Fibroblast of lung (primary cell): ENCODE measurements at regions not wholly inside any gene's neighbourhood (a gene's known extent, or its start where the extent isn't known, plus 50 kb on each side); places are given as distances from the start of the nearest gene placed in this dataset.

Experiments used
- DNase-seq, 2 donors: peaks; one replicate each; pipeline versions ENCODE4 v3.0.0 to v3.0.0-alpha.2; 2010; ENCODE audit warnings: low read depth in 2 of 2
- H2AFZ ChIP-seq: 2 replicates; pipeline ENCODE4 v1.5.1; 2012; ENCODE audit warnings: low read length, control low read depth, inconsistent platforms
- H3K27ac ChIP-seq: 2 replicates; pipeline ENCODE4 v1.5.1; 2011; ENCODE audit warnings: low read length, control low read depth; ENCODE audit not compliant: insufficient read depth
- H3K27me3 ChIP-seq: 2 replicates; pipeline ENCODE4 v1.5.1; 2011; ENCODE audit warnings: mild to moderate bottlenecking, low read length; ENCODE audit not compliant: control insufficient read depth, insufficient read depth
- H3K36me3 ChIP-seq: 2 replicates; pipeline ENCODE4 v1.5.1; 2011; ENCODE audit warnings: low read length; ENCODE audit not compliant: control insufficient read depth, insufficient read depth
- H3K4me1 ChIP-seq: 2 replicates; pipeline ENCODE4 v1.5.1; 2011; ENCODE audit warnings: low read length; ENCODE audit not compliant: control insufficient read depth, insufficient read depth; ENCODE audit errors: extremely low read depth
- H3K4me2 ChIP-seq: 2 replicates; pipeline ENCODE4 v1.5.1; 2011; ENCODE audit warnings: low read length, control low read depth; ENCODE audit not compliant: insufficient read depth; ENCODE audit errors: extremely low read depth
- H3K4me3 ChIP-seq, 4 experiments: fragments of 200-600 bp in 1 of 4; sonication (generic) in 1 of 4; replicated peaks in 1 of 4; 2 replicates each; pipeline ENCODE4 v1.5.1; 2011 to 2016; ENCODE audit warnings: low read length in 4 of 4, low read depth in 3 of 4, mild to moderate bottlenecking in 3 of 4, control low read depth in 2 of 4, inconsistent platforms in 1 of 4, mixed read lengths in 1 of 4; ENCODE audit not compliant: insufficient read depth in 1 of 4; ENCODE audit errors: control extremely low read depth in 1 of 4
- H3K79me2 ChIP-seq: 2 replicates; pipeline ENCODE4 v1.5.1; 2012; ENCODE audit warnings: mild to moderate bottlenecking, low read length, inconsistent platforms; ENCODE audit not compliant: control insufficient read depth, insufficient read depth
- H3K9ac ChIP-seq: 2 replicates; pipeline ENCODE4 v1.5.1; 2011; ENCODE audit warnings: mild to moderate bottlenecking, low read length, control low read depth; ENCODE audit not compliant: insufficient read depth
- H3K9me3 ChIP-seq: 2 replicates; pipeline ENCODE4 v1.5.1; 2012; ENCODE audit warnings: low read depth, low read length; ENCODE audit not compliant: control insufficient read depth, insufficient read depth
- H4K20me1 ChIP-seq: 2 replicates; pipeline ENCODE4 v1.5.1; 2011; ENCODE audit warnings: low read length; ENCODE audit not compliant: control insufficient read depth, insufficient read depth; ENCODE audit errors: extremely low read depth
- EZH2 ChIP-seq: IDR thresholded peaks from 2 replicates; pipeline ENCODE4 v1.5.1; 2012; ENCODE audit warnings: low read length, control low read depth, mild to moderate bottlenecking; ENCODE audit errors: missing control alignments
- TF ChIP-seq, protein P1 (sequence below), 2 donors: IDR thresholded peaks in 1 of 2; conservative IDR thresholded peaks in 1 of 2; 1 replicate in 1 of 2; 2 replicates in 1 of 2; pipeline ENCODE4 v1.5.1; 2011 to 2012; ENCODE audit warnings: low read length in 2 of 2, control low read depth in 1 of 2, inconsistent platforms in 1 of 2, low read depth in 1 of 2, mild to moderate bottlenecking in 1 of 2

DNA sequence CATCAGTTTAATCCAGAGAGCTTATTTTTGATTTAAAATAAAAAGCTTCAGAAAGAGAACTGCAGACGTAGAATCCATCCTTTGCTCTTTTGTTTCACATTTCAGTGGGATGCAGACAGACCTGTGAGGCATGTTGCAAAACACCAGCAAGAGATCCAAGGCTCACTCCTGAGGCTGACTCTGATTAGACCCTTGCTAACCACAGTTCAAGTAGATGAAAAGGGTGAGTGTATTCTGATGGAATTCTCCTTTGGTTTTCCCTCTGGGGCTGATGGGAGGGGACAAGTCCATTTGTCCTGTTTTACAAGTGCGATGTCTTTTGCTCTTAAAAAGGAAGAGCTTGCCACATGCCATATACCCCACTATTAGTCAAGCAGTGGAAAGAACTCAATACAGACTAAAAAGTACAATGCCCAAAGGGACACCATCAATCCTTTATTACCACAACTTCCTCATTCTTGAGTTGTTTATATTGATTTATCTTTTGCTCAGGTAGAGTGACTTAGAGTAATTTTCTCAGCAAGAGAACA is 772.7 kb downstream of the MAFB start:
- H3K36me3 ChIP-seq: no peaks in the 10 kb centered on the region
- H2AFZ ChIP-seq: no peak overlapping the region
- TF ChIP-seq, protein P1, sequence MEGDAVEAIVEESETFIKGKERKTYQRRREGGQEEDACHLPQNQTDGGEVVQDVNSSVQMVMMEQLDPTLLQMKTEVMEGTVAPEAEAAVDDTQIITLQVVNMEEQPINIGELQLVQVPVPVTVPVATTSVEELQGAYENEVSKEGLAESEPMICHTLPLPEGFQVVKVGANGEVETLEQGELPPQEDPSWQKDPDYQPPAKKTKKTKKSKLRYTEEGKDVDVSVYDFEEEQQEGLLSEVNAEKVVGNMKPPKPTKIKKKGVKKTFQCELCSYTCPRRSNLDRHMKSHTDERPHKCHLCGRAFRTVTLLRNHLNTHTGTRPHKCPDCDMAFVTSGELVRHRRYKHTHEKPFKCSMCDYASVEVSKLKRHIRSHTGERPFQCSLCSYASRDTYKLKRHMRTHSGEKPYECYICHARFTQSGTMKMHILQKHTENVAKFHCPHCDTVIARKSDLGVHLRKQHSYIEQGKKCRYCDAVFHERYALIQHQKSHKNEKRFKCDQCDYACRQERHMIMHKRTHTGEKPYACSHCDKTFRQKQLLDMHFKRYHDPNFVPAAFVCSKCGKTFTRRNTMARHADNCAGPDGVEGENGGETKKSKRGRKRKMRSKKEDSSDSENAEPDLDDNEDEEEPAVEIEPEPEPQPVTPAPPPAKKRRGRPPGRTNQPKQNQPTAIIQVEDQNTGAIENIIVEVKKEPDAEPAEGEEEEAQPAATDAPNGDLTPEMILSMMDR (conservative IDR thresholded peaks at IDR 0.05 in 1 of 2, IDR thresholded peaks at IDR 0.05 in 1 of 2; ENCODE audit: low read depth in 1 of 2, low read length in 2 of 2): no peak
- TF ChIP-seq EZH2: no peak
- no peaks in the 10 kb centered on the region for H3K27me3 ChIP-seq
- H3K4me1 ChIP-seq: no peaks in the 10 kb centered on the region
- no peaks in the 10 kb centered on the region for H4K20me1 ChIP-seq
- H3K4me2 ChIP-seq: no peak overlapping the region
- no peaks in the 10 kb centered on the region for H3K79me2 ChIP-seq
- H3K9ac ChIP-seq: no peak overlapping the region
- no peak overlapping the region for H3K4me3 ChIP-seq
- H3K27ac ChIP-seq: no peak overlapping the region
- no peaks in the 10 kb centered on the region for H3K9me3 ChIP-seq
- DNase-seq: peak in 1 of 2 donors; percentile 46

GRCh38 chr20:39913274-39913673 is 775.8 kb downstream of the MAFB start:
- Histone ChIP-seq H3K79me2 (no peaks in the 10 kb centered on the region), H3K27me3 (no peaks in the 10 kb centered on the region), H2AFZ (no peak overlapping the region), H3K4me2 (no peak overlapping the region), H4K20me1 (no peaks in the 10 kb centered on the region), H3K4me3 (no peak overlapping the region), H3K27ac (no peak overlapping the region), H3K9me3 (no peaks in the 10 kb centered on the region), H3K4me1 (no peaks in the 10 kb centered on the region), H3K9ac (no peak overlapping the region), H3K36me3 (no peaks in the 10 kb centered on the region)
- TF ChIP-seq, protein P1 (conservative IDR thresholded peaks at IDR 0.05 in 1 of 2, IDR thresholded peaks at IDR 0.05 in 1 of 2; ENCODE audit: low read depth in 1 of 2, low read length in 2 of 2): no peak
- TF ChIP-seq EZH2: no peak
- peak in 1 of 2 donors; percentile 9 for DNase-seq

DNA sequence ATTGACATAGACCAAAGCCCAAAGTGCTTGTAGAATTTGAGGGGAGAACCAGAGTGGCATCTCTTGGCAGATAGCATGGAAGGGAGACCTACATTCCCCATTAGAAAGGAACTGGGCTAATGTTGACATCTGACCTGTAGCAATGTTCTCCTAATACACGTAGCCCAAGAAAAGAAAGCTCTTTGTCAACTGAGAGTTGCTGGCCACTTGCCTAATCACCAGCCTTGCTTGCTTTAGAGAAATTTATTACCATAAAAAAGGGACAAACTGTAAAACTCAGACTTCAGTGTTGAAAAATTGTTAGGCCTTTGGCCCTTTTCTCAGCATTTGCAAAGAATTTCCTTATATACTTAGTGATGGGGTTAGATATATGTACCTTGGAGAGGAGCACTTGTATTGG is 777.5 kb downstream of the MAFB start:
- H3K27me3 ChIP-seq: no peaks in the 10 kb centered on the region
- H3K9me3 ChIP-seq: no peaks in the 10 kb centered on the region
- no peaks in the 10 kb centered on the region for H3K36me3 ChIP-seq
- no peak overlapping the region for H2AFZ ChIP-seq
- no peak overlapping the region for H3K27ac ChIP-seq
- H3K9ac ChIP-seq: no peak overlapping the region
- no peak for TF ChIP-seq EZH2
- TF ChIP-seq, protein P1 (conservative IDR thresholded peaks at IDR 0.05 in 1 of 2, IDR thresholded peaks at IDR 0.05 in 1 of 2; ENCODE audit: low read depth in 1 of 2, low read length in 2 of 2): no peak
- no peaks in the 10 kb centered on the region for H3K79me2 ChIP-seq
- DNase-seq: no peak
- H4K20me1 ChIP-seq: no peaks in the 10 kb centered on the region
- H3K4me3 ChIP-seq: no peak overlapping the region
- H3K4me1 ChIP-seq: no peaks in the 10 kb centered on the region
- H3K4me2 ChIP-seq: no peak overlapping the region
